T-helper 2 cell treated with Interferon-gamma antibody and Interleukin-4, amounts not matched to agents 5 μg/mL and 100 μg/mL, for 36 hours (primary cell): ENCODE measurements at regions not wholly inside any gene's neighbourhood (a gene's known extent, or its start where the extent isn't known, plus 50 kb on each side); places are given as distances from the start of the nearest gene placed in this dataset.

Experiments
- DNase-seq: peaks from one replicate; pipeline ENCODE4 v3.0.0; 2021; ENCODE audit warnings: low spot score
- H3K27ac Mint-ChIP-seq: one replicate; pipeline ENCODE4 v1.8.0; 2021; ENCODE audit warnings: mild to moderate bottlenecking, mixed read lengths
- H3K27me3 Mint-ChIP-seq: one replicate; pipeline ENCODE4 v1.8.0; 2021; ENCODE audit warnings: low read depth, mixed read lengths
- H3K36me3 Mint-ChIP-seq: one replicate; pipeline ENCODE4 v1.8.0; 2021; ENCODE audit warnings: low read depth, mixed read lengths
- H3K4me1 Mint-ChIP-seq: one replicate; pipeline ENCODE4 v1.8.0; 2021; ENCODE audit warnings: low read depth, mixed read lengths
- H3K4me3 Mint-ChIP-seq: one replicate; pipeline ENCODE4 v1.8.0; 2022; ENCODE audit warnings: mild to moderate bottlenecking, moderate library complexity, mixed read lengths
- H3K9me3 Mint-ChIP-seq: one replicate; pipeline ENCODE4 v1.8.0; 2021; ENCODE audit warnings: mixed read lengths

DNA sequence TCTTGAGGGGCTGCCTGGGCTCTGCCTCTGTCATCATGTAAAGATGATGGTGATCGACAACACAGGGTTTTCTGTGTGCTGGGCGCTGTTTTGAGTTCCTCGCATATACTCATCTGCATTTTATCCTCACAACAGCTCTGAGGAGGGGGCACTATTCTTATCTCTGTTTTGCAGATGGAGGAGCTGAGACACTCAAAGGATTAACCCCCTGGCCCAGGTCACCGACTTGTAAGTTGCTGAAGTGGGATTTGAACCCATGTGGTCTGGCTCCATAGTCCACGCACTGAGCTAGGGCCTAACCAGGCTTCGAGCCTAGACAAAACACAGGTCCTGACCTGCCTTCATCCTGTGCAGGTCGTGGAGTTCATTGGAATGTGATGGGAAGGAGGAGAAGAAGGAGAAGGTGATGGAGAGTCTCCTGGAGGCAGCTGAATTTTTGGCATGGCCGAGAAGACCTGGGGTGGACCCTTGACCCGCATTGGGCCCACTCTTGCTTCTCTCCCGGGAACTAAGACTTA lies 140.0 kb downstream of the ASCL4 start:
- no peak overlapping the region for H3K4me3 Mint-ChIP-seq
- no peaks in the 10 kb centered on the region for H3K36me3 Mint-ChIP-seq
- peaks cover 20% of the 10 kb centered on the region for H3K27me3 Mint-ChIP-seq
- no peak for DNase-seq
- H3K9me3 Mint-ChIP-seq: no peaks in the 10 kb centered on the region
- peaks cover 5% of the 10 kb centered on the region for H3K4me1 Mint-ChIP-seq
- no peak overlapping the region for H3K27ac Mint-ChIP-seq

DNA sequence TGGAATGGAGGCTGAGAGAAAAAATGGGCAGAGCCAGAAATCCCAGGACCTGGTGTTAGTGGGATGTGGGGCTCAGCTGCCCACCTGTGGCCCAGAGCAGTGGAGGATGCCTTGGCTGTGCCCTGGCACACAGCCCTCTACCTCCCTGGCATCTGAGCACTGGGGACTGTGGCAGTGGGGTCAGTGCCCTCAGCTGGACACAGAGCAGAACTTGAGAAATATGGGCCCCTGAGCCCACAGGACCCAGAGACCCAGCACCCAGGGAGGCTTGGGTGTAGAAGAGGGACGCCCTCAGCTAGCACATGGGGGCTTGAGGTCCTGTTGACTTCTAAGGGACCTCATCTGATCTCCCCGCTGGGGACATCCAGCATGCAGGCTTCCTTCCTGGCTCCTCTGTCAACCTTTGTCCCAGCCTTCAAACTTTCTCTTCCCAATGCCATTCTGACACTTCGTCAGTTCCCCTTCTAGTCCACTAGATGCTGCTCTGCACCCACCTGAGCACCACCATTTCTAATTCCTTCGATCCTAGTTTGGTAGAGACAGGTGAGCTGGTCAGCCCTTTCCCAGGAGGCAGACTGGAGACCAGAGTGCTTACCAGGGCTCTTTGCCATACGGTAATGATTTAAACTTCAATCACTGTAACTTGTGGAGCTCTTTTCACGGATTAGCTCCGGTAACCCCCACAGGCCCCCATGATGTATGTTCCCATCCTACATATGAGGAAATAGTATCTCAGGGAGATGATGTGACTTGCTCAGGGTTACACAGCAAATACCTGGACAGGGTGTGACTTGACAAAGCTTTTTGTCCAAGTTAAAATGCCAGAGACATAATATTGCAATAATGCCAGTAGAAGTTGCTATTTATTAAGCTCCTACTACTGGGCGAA lies 143.7 kb downstream of the ASCL4 start:
- H3K4me3 Mint-ChIP-seq: no peak overlapping the region
- H3K27ac Mint-ChIP-seq: no peak overlapping the region
- no peaks in the 10 kb centered on the region for H3K36me3 Mint-ChIP-seq
- no peak for DNase-seq
- peaks cover 11% of the 10 kb centered on the region for H3K27me3 Mint-ChIP-seq
- H3K9me3 Mint-ChIP-seq: no peaks in the 10 kb centered on the region
- no peaks in the 10 kb centered on the region for H3K4me1 Mint-ChIP-seq

DNA sequence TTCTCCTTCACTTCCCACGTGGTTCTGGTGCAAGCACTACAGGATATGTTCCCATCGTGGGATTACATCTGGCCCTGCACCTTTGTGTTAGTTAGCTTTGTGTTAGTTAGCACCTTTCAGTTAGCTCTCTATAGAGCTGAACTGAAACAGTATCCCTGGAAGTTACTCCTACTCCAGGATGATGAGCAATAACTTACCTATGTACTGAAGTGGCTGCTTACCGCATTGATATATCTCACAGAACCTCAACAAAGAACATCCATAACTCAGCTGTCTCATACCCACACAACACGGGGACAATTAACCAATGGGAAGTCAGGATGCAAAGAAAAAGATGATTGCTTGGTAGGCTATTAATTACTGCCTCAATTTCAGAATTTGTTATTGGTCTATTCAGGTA lies 146.6 kb downstream of the ASCL4 start:
- Mint-ChIP-seq H3K4me3 (no peak overlapping the region), H3K36me3 (no peaks in the 10 kb centered on the region), H3K27ac (no peak overlapping the region), H3K27me3 (peaks cover 11% of the 10 kb centered on the region), H3K4me1 (no peaks in the 10 kb centered on the region), H3K9me3 (no peaks in the 10 kb centered on the region)
- DNase-seq: no peak

DNA sequence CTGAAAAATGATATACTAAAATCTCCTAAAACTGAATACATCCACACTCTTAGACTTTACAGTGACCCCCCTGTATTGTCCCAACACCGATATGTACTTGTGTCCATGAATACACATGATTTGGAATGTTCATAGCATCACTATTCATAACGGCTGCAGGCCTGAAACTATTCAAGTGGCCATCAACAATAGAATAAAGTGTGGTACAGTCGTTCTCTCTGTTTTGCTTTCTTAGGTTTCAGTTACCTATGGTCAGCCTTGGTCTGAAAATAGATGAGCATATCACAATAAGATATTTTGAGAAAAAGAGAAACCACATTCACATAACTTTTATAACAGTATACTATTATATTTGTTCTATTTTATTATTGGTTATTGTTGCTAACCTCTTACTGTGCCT lies 150.6 kb downstream of the ASCL4 start:
- Mint-ChIP-seq H3K27ac (no peak overlapping the region), H3K4me3 (no peak overlapping the region), H3K36me3 (no peaks in the 10 kb centered on the region), H3K9me3 (no peaks in the 10 kb centered on the region), H3K4me1 (no peaks in the 10 kb centered on the region), H3K27me3 (no peaks in the 10 kb centered on the region)
- no peak for DNase-seq

DNA sequence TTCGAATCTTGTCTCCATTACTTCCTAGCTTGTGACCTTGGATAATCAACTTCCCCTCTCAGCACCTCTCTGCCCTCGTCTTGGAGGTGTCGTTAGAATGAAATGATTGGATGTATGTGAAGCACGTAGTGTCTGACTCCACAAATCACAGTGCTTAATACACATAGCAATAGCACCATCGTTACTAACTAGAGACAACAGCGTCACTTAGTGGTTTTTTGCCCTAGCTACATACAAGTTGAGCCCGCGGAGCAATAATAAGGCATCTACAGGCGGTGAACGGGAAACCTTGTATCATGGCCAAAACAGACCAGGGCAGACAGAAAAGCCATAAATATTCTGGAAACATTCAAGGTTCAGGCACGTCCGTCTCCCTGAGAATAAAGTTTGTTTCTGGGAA lies 154.9 kb downstream of the ASCL4 start:
- Mint-ChIP-seq H3K9me3 (no peaks in the 10 kb centered on the region), H3K27me3 (peaks cover 3% of the 10 kb centered on the region), H3K4me1 (no peaks in the 10 kb centered on the region), H3K4me3 (no peak overlapping the region), H3K27ac (no peak overlapping the region), H3K36me3 (no peaks in the 10 kb centered on the region)
- DNase-seq: no peak

DNA sequence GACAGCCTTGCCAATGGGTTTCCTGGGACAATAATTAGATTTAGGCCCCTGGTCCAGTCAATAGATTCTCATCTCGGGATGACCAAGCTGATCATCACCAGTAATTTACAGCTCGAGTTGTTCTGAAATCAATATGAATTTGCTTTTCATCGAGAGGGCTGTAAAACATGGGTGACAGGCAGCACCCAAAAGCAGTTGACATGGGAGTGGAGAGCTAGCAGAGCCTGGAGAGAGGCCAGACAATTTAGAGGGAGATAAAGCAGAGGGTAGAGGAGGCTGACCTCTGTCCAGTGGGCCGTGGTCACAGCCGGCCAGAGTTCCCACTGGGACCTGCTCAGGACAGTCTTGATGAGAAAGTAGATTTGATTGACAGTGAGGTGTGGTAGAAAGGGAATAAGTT lies 157.3 kb downstream of the ASCL4 start:
- Mint-ChIP-seq H3K4me3 (no peak overlapping the region), H3K4me1 (no peaks in the 10 kb centered on the region), H3K9me3 (no peaks in the 10 kb centered on the region), H3K27me3 (peaks cover 4% of the 10 kb centered on the region), H3K36me3 (no peaks in the 10 kb centered on the region), H3K27ac (no peak overlapping the region)
- DNase-seq: no peak

DNA sequence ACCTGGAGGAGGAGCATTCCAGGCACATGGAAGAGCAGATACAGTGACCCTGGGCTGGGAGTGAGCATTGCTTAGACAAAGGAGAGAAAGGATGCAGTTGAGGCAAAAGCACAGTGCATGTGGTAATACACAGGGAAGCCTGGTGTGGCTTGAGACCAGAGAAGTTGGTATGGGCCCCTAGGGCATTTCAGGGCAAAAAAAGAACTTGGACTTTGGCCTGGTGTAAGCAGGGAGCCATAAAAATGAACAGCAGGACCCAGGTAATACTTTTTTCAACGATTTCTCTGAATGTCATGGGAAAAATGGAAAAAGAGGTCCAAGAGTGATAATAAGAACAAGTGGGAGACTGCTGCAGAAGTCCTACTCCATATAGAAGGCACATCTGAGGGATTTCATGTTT lies 163.9 kb downstream of the ASCL4 start:
- no peak overlapping the region for H3K4me3 Mint-ChIP-seq
- no peaks in the 10 kb centered on the region for H3K36me3 Mint-ChIP-seq
- no peak for DNase-seq
- H3K27me3 Mint-ChIP-seq: peaks cover 9% of the 10 kb centered on the region
- H3K27ac Mint-ChIP-seq: no peak overlapping the region
- H3K4me1 Mint-ChIP-seq: no peaks in the 10 kb centered on the region
- H3K9me3 Mint-ChIP-seq: no peaks in the 10 kb centered on the region

DNA sequence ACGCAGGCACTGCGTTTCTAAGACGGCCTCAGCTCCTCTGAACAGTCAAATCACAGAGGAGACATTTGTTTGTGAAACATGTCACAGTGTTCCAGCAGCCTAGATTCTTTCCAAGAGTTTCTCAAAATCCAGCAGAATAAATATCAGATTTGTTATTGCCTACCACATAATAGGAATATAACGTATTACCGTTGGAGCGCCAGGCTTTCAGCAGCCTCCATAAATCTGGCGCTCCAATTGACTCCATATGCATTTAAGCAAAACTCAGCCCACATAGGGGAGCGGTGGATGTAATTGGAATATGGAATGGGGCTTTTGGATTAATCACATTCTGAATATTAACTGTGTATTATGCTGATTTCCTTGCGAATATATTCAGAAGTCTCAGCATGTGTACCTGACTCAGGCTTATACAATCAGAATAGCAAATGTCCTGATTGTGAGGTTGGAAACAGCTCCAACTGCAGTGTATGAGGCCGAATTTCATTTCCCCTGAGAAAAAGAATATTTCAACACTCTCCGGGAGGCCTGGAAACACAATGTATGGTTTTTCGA lies 174.0 kb downstream of the ASCL4 start:
- Mint-ChIP-seq H3K4me1 (no peaks in the 10 kb centered on the region), H3K36me3 (no peaks in the 10 kb centered on the region), H3K27me3 (peaks cover 5% of the 10 kb centered on the region), H3K9me3 (no peaks in the 10 kb centered on the region), H3K4me3 (no peak overlapping the region), H3K27ac (no peak overlapping the region)
- DNase-seq: no peak

DNA sequence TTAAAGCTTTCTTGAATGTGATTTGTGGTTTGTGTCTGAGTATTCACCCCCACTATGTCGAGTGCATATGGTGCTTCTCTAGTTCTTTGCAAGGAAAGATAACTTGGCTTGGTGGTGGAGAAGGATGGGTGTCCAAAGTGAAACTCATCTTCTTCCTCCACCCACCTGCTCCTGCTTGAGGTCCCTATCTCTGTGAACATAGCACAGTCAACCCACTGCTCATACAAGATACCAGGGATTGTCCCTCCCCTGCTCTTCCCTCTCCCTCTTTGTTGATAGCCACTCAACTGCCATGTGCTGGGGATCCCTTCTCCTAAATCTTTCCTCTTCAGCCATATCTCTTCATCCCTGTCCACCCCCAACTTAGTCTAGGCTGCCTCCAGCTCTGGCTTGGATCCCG lies 176.5 kb downstream of the ASCL4 start:
- Mint-ChIP-seq H3K4me1 (no peaks in the 10 kb centered on the region), H3K9me3 (no peaks in the 10 kb centered on the region), H3K27me3 (no peaks in the 10 kb centered on the region), H3K4me3 (no peak overlapping the region), H3K27ac (no peak overlapping the region), H3K36me3 (no peaks in the 10 kb centered on the region)
- DNase-seq: no peak

DNA sequence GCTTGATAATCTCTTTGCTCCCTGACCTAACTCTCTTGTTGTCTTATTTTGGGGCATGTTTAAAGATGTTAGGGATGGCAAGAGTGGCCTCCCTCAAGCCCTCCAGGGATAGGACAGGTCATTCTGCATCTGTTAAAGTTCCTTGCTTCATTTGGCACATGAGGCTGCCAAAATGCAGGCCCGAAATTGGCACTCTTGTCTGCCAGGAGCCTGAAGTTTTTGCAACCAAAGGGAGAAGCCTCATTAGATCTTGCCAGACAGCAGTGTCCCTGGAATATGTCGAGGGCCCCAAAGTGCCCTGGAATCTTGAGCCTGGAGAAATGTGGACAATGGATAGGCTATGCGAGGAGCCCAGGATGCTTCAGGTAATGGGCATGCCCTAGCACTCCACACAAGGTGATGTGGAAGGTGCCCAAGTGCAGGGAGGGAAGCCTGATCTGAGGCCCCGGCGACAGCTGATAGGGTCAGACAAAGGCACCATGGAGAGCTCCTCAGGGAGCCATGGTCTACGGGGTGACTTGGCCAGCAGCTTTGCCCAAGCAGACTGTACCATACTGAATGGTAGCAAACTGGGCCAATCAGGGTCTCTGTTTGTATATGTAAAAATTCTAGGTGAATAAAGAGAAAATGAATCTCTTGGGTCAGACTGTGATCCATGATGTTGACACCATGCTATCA lies 173.0 kb upstream of the WSCD2 start:
- Mint-ChIP-seq H3K27ac (no peak overlapping the region), H3K4me3 (no peak overlapping the region), H3K36me3 (no peaks in the 10 kb centered on the region), H3K27me3 (no peaks in the 10 kb centered on the region), H3K9me3 (no peaks in the 10 kb centered on the region), H3K4me1 (no peaks in the 10 kb centered on the region)
- no peak for DNase-seq

DNA sequence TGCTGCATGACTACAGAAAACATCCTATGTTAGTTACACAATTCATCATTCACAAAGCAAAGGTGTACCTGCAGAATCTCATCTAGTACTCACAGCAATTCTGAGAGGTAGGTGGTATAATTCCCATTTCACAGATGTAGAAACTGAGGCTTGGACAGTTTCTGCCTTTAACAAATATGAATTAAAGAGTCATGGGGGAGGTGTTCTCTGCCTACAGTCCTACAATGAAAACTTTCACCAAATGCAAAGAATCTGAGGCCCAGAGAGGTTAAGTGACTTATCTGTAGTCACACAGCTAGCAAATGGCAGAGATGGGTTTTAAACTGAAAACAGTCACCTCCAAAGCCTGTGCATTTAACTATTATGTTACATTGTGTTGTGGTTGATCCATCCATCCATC lies 171.6 kb upstream of the WSCD2 start:
- H3K27ac Mint-ChIP-seq: no peak overlapping the region
- no peak overlapping the region for H3K4me3 Mint-ChIP-seq
- H3K36me3 Mint-ChIP-seq: no peaks in the 10 kb centered on the region
- H3K4me1 Mint-ChIP-seq: no peaks in the 10 kb centered on the region
- no peaks in the 10 kb centered on the region for H3K9me3 Mint-ChIP-seq
- H3K27me3 Mint-ChIP-seq: no peaks in the 10 kb centered on the region
- DNase-seq: no peak

DNA sequence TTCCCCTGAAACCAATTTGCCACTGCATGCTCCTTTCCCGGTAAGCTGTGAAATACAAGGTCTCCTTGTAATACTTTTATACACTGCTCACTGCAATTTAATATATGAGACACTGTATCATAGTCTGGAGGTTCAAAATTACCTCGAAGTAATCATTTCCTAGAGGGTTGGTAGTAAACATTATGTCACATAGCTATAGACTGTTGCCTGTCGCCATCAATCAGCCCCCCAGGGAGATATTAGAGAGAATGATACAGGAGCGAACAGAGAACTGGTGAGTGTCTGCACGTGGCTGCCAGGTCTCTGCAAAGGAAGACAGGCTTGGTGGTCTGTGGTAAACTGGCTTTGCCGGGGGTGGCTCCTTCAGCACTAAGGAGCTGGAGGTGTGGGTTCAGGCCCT lies 165.5 kb upstream of the WSCD2 start:
- no peak overlapping the region for H3K4me3 Mint-ChIP-seq
- no peak for DNase-seq
- no peak overlapping the region for H3K27ac Mint-ChIP-seq
- no peaks in the 10 kb centered on the region for H3K9me3 Mint-ChIP-seq
- no peaks in the 10 kb centered on the region for H3K27me3 Mint-ChIP-seq
- no peaks in the 10 kb centered on the region for H3K4me1 Mint-ChIP-seq
- no peaks in the 10 kb centered on the region for H3K36me3 Mint-ChIP-seq

DNA sequence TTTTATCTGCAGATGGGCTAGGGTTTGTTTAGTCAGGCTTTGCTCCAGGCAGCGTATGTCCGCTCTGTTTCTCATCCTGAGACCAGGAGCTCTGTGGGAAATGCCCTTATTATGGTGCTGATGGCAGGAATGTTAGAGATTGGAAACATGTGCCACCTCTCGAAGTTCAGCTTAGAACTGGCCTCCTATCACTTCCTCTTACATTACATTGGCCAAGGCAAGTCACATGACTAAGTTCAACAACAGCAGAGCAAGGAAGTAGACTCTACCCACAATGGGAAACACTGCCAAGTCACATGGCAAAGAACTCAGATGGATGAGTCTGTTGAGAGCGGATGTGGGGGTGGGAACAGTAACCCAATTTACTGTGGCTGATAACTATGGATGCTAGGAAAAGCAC lies 161.9 kb upstream of the WSCD2 start:
- Mint-ChIP-seq H3K4me3 (no peak overlapping the region), H3K4me1 (no peaks in the 10 kb centered on the region), H3K27ac (no peak overlapping the region), H3K27me3 (no peaks in the 10 kb centered on the region), H3K36me3 (no peaks in the 10 kb centered on the region), H3K9me3 (no peaks in the 10 kb centered on the region)
- DNase-seq: no peak

DNA sequence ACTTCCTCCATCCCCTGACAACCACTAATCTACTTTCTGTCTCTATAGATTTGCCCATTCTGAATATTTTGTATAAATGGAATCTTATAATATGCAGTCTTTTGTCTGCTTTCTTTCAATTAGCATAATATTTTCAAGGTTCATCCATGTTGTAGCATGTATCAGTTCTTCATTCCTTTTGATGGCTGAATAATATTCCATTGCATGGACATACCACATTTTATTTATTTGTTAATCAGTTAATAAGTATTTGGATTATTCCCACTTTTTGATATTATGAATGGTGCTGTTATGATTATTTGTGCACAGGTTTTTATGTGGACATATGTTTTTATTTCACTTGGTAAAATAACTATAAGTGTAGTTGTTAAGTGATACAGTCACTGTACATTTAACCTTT lies 155.1 kb upstream of the WSCD2 start:
- Mint-ChIP-seq H3K27me3 (no peaks in the 10 kb centered on the region), H3K27ac (no peak overlapping the region), H3K4me1 (no peaks in the 10 kb centered on the region), H3K9me3 (peaks cover 9% of the 10 kb centered on the region), H3K4me3 (no peak overlapping the region), H3K36me3 (no peaks in the 10 kb centered on the region)
- DNase-seq: no peak
